Thymus (tissue), 11 donors: ENCODE measurements at regions not wholly inside any gene's neighbourhood (a gene's known extent, or its start where the extent isn't known, plus 50 kb on each side); places are given as distances from the start of the nearest gene placed in this dataset.

Experiments used
- DNase-seq, 9 donors: peaks; one replicate each; pipeline ENCODE4 v3.0.0-alpha.2; 2013; ENCODE audit warnings: low spot score in 9 of 9, low read depth in 6 of 9, missing footprints in 1 of 9
- H3K27ac ChIP-seq, 2 donors: one replicate each; pipeline ENCODE4 v1.5.1; 2013; ENCODE audit warnings: control low read depth in 1 of 2, low read depth in 1 of 2, low read length in 1 of 2, mild to moderate bottlenecking in 1 of 2, moderate library complexity in 1 of 2
- H3K27me3 ChIP-seq, 2 donors: one replicate each; pipeline ENCODE4 v1.5.1; 2013; ENCODE audit warnings: low read length in 1 of 2; ENCODE audit not compliant: control insufficient read depth in 2 of 2, insufficient read depth in 1 of 2
- H3K36me3 ChIP-seq, 2 donors: one replicate each; pipeline ENCODE4 v1.5.1; 2013; ENCODE audit warnings: low read length in 1 of 2, mild to moderate bottlenecking in 1 of 2, moderate library complexity in 1 of 2; ENCODE audit not compliant: control insufficient read depth in 2 of 2, insufficient read depth in 2 of 2
- H3K4me1 ChIP-seq, 2 donors: one replicate each; pipeline ENCODE4 v1.5.1; 2013; ENCODE audit warnings: low read length in 2 of 2; ENCODE audit not compliant: control insufficient read depth in 2 of 2, insufficient read depth in 2 of 2
- H3K4me3 ChIP-seq, 2 donors: one replicate each; pipeline ENCODE4 v1.5.1; 2013; ENCODE audit warnings: low read length in 2 of 2, control low read depth in 1 of 2, mild to moderate bottlenecking in 1 of 2
- H3K9me3 ChIP-seq, 2 donors: one replicate each; pipeline ENCODE4 v1.5.1; 2013; ENCODE audit warnings: low read length in 1 of 2, mild to moderate bottlenecking in 1 of 2; ENCODE audit not compliant: control insufficient read depth in 2 of 2, insufficient read depth in 1 of 2
- WGBS: extraction: QIAGEN DNeasy Blood & Tissue Kit; methylation state at CpG from one replicate; pipeline ENCODE4 v1.1.7; 2013; 5-methylcytosine and 5-hydroxymethylcytosine counted together
- donor health status: healthy.

DNA sequence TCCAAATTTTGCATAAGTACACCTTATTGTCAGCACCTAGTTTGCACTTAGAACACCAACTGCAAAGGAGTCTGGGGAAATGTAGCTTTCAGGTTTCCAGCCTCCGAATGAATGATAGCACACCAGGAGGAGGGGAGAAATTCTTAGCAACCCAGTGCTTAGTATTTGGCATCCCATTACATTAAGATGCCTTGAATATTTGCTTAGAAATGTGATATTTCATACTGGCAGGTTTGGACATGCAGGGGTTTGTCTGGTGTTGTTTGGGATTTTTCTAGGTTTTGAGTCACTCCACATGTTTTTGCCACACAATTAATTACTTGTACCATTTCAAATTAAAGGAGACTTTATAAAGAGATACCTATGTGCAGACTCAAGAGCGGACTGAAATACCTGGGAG is 60.3 kb upstream of the CAMK2D start:
- H3K27me3 ChIP-seq: no peaks in the 10 kb centered on the region
- DNase-seq: no peak
- H3K36me3 ChIP-seq: no peaks in the 10 kb centered on the region
- no peak overlapping the region for H3K4me3 ChIP-seq
- WGBS: 98% methylated on average over 2 of the region's 2 CpGs
- H3K9me3 ChIP-seq: no peaks in the 10 kb centered on the region
- peaks cover 8% of the 10 kb centered on the region in 2 donors for H3K4me1 ChIP-seq
- H3K27ac ChIP-seq: no peak overlapping the region

DNA sequence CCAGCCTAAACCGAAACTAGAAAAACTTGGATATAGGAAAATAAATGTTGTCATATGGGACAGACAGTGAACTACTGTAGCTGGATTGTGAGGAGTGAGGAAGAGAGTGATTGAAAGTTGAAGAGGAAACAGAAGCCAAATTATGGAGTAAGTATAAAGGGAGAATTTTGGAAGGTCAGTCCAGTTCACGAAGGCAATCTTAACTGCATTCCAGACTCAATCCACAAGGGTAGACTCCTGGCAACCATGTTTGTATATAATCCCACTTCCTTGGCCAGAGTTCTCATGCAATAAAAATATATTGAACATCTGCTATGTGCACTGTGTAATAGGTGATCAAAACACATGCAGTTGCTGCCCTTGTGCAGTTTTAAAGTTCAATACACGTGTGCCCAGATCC is 58.6 kb upstream of the CAMK2D start:
- Histone ChIP-seq H3K4me3 (no peak overlapping the region), H3K4me1 (peaks cover 5 to 6% of the 10 kb centered on the region in 2 donors), H3K27me3 (no peaks in the 10 kb centered on the region), H3K9me3 (no peaks in the 10 kb centered on the region), H3K36me3 (no peaks in the 10 kb centered on the region), H3K27ac (no peak overlapping the region)
- 96% methylated on average over 3 of the region's 3 CpGs for WGBS
- no peak for DNase-seq

DNA sequence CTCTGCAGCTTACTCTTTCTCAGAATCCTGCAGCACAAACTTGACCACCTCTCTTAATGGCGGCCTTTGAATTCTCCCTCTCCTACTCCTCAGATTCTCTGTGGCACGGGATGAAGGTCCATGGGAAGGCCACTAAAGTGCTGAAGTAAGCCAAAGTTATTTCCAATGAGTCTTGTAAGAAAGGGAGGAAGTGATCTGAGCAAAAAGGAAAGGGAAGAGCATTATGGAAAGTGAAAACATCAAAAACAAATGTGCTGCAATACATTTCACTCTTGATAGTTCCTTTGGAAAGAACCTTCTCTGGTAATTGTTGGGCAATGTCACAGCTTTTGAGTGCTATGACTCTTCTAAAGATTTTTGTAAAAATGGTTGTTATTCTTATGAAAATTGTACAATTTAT is 54.3 kb upstream of the CAMK2D start:
- Histone ChIP-seq H3K27me3 (no peaks in the 10 kb centered on the region), H3K27ac (no peak overlapping the region), H3K4me3 (no peak overlapping the region), H3K9me3 (no peaks in the 10 kb centered on the region), H3K4me1 (no peaks in the 10 kb centered on the region), H3K36me3 (no peaks in the 10 kb centered on the region)
- DNase-seq: no peak
- WGBS: 91% methylated on average over 2 of the region's 2 CpGs

DNA sequence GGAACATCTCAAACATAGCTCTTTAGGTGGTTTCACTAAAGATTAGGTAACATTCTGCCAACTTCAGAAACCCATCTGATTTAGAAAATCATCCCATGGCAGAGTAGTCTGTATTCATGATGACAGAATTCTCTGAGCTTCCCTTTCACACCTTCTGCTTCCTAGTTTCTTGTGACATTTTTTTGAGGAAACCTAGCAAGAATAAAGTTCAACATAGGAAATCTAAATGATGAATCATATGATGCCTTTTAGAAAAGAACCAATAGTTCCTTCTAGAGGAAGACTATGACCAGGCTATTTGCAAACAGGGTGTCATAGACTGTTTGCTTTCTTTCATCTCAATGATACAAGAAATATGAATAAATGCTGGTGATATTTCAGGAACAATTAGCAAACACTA is 49.8 kb upstream of the CAMK2D start:
- Histone ChIP-seq H3K4me3 (no peak overlapping the region), H3K36me3 (no peaks in the 10 kb centered on the region), H3K9me3 (no peaks in the 10 kb centered on the region), H3K27me3 (no peaks in the 10 kb centered on the region), H3K4me1 (no peaks in the 10 kb centered on the region), H3K27ac (no peak overlapping the region)
- DNase-seq: no peak
